CD4-positive, alpha-beta memory T cell (primary cell): ENCODE measurements at regions not wholly inside any gene's neighbourhood (a gene's known extent, or its start where the extent isn't known, plus 50 kb on each side); places are given as distances from the start of the nearest gene placed in this dataset.

ENCODE experiments used
- CTCF ChIA-PET: fragments of 350-600 bp; sonication (Branson Sonifier 250); formaldehyde crosslinking; loops from one replicate; lab custom pipeline; 2021; ENCODE audit warnings: inconsistent platforms; ENCODE audit not compliant: partially characterized antibody; lab: Charles Lee
- POLR2A ChIA-PET: fragments of 350-600 bp; sonication (Branson Sonifier 250); formaldehyde crosslinking; loops from one replicate; lab custom pipeline; 2021; ENCODE audit not compliant: partially characterized antibody; lab: Charles Lee
- DNase-seq, 5 donors: peaks; one replicate each; pipeline versions ENCODE4 v3.0.0 to v3.0.0-alpha.2; 2020 to 2022; ENCODE audit warnings: mixed read lengths in 1 of 5
- H3K27ac ChIP-seq: one replicate; pipeline ENCODE4 v1.7.0; 2013; ENCODE audit warnings: low read depth, low read length
- H3K27me3 ChIP-seq: 2 replicates; pipeline ENCODE4 v1.7.0; 2013; ENCODE audit warnings: mild to moderate bottlenecking, low read length, moderate library complexity; ENCODE audit not compliant: insufficient read depth
- H3K36me3 ChIP-seq: 2 replicates; pipeline ENCODE4 v1.7.0; 2013; ENCODE audit warnings: mild to moderate bottlenecking, low read length, moderate library complexity; ENCODE audit not compliant: insufficient read depth
- H3K4me1 ChIP-seq: 2 replicates; pipeline ENCODE4 v1.7.0; 2013; ENCODE audit warnings: mild to moderate bottlenecking, low read length, moderate library complexity; ENCODE audit not compliant: insufficient read depth
- H3K4me3 ChIP-seq, 2 donors: one replicate each; pipeline ENCODE4 v1.7.0; 2013; ENCODE audit warnings: low read length in 2 of 2, mild to moderate bottlenecking in 1 of 2
- H3K9me3 ChIP-seq, 2 donors: one replicate each; pipeline ENCODE4 v1.7.0; 2013; ENCODE audit warnings: low read length in 2 of 2, control low read depth in 1 of 2; ENCODE audit not compliant: control insufficient read depth in 1 of 2
- H3K27ac Mint-ChIP-seq, 7 donors: one replicate each; pipeline ENCODE4 v1.8.0; 2020 to 2021; ENCODE audit warnings: mixed read lengths in 7 of 7, mild to moderate bottlenecking in 6 of 7, inconsistent platforms in 3 of 7, moderate library complexity in 3 of 7
- H3K27me3 Mint-ChIP-seq, 2 donors: one replicate each; pipeline ENCODE4 v1.8.0; 2020 to 2021; ENCODE audit warnings: mixed read lengths in 2 of 2
- H3K36me3 Mint-ChIP-seq, 2 donors: one replicate each; pipeline ENCODE4 v1.8.0; 2020 to 2021; ENCODE audit warnings: mixed read lengths in 2 of 2, inconsistent platforms in 1 of 2, mild to moderate bottlenecking in 1 of 2
- H3K4me1 Mint-ChIP-seq, 4 donors: one replicate each; pipeline ENCODE4 v1.8.0; 2020 to 2021; ENCODE audit warnings: mixed read lengths in 4 of 4, mild to moderate bottlenecking in 1 of 4
- H3K4me3 Mint-ChIP-seq, 8 donors: one replicate each; pipeline ENCODE4 v1.8.0; 2020 to 2021; ENCODE audit warnings: mixed read lengths in 8 of 8, mild to moderate bottlenecking in 7 of 8, moderate library complexity in 6 of 8, inconsistent platforms in 3 of 8
- H3K9me3 Mint-ChIP-seq, 8 donors: one replicate each; pipeline ENCODE4 v1.8.0; 2020 to 2021; ENCODE audit warnings: mixed read lengths in 8 of 8, mild to moderate bottlenecking in 5 of 8, inconsistent platforms in 3 of 8, moderate library complexity in 1 of 8
- intact Hi-C: fragments of 100-400 bp; cut with micrococcal nuclease; formaldehyde crosslinking; loops from one replicate; pipeline ENCODE4 v1.15.1; 2023

- no peak overlapping the region for H3K4me3 Mint-ChIP-seq
These were observed 161.6 kb upstream of the PDZRN3 start for GRCh38 chr3:73786321-73786807.

GRCh38 chr3:73784686-73785392 is 160.1 kb upstream of the PDZRN3 start:
- POLR2A ChIA-PET, result no interaction called here
- H3K36me3 ChIP-seq, result no peaks in the 10 kb centered on the region

More at GRCh38 chr3:73786321-73786807, 161.6 kb upstream of the PDZRN3 start:
- intact Hi-C loops, result no loop called here
- no peaks in the 10 kb centered on the region for H3K36me3 ChIP-seq
- H3K9me3 Mint-ChIP-seq, result peaks cover 0 to 13% (median 3%) of the 10 kb centered on the region in 8 donors
- DNase-seq, result no peak
- POLR2A ChIA-PET, result no interaction called here
- H3K4me1 Mint-ChIP-seq, result no peaks in the 10 kb centered on the region
- H3K36me3 Mint-ChIP-seq, result no peaks in the 10 kb centered on the region
- no peak overlapping the region for H3K27ac Mint-ChIP-seq
- H3K4me1 ChIP-seq, result no peaks in the 10 kb centered on the region
- CTCF ChIA-PET, result no interaction called here
- no peaks in the 10 kb centered on the region for H3K27me3 Mint-ChIP-seq
- no peaks in the 10 kb centered on the region for H3K9me3 ChIP-seq
- H3K27me3 ChIP-seq, result no peaks in the 10 kb centered on the region
- no peak overlapping the region for H3K4me3 ChIP-seq
- no peak overlapping the region for H3K27ac ChIP-seq

GRCh38 chr3:73783811-73784210 is 159.1 kb upstream of the PDZRN3 start:
- Histone ChIP-seq H3K36me3 (no peaks in the 10 kb centered on the region), H3K27ac (no peak overlapping the region), H3K4me1 (no peaks in the 10 kb centered on the region), H3K4me3 (no peak overlapping the region), H3K9me3 (no peaks in the 10 kb centered on the region), H3K27me3 (no peaks in the 10 kb centered on the region)
- H3K4me1 Mint-ChIP-seq, result no peaks in the 10 kb centered on the region
- H3K36me3 Mint-ChIP-seq, result no peaks in the 10 kb centered on the region
- intact Hi-C loops, result no loop called here
- H3K4me3 Mint-ChIP-seq, result no peak overlapping the region
- ChIA-PET CTCF (no interaction called here), POLR2A (no interaction called here)
- no peak for DNase-seq
- peaks cover 0 to 13% (median 4%) of the 10 kb centered on the region in 8 donors for H3K9me3 Mint-ChIP-seq
- no peak overlapping the region for H3K27ac Mint-ChIP-seq
- no peaks in the 10 kb centered on the region for H3K27me3 Mint-ChIP-seq

More at GRCh38 chr3:73784686-73785392, 160.1 kb upstream of the PDZRN3 start:
- no peak overlapping the region for H3K4me3 Mint-ChIP-seq
- Histone ChIP-seq H3K4me1 (no peaks in the 10 kb centered on the region), H3K27me3 (no peaks in the 10 kb centered on the region), H3K9me3 (no peaks in the 10 kb centered on the region), H3K27ac (no peak overlapping the region), H3K4me3 (no peak overlapping the region)
- no peak overlapping the region for H3K27ac Mint-ChIP-seq
- DNase-seq, result no peak
- H3K4me1 Mint-ChIP-seq, result no peaks in the 10 kb centered on the region
- no peaks in the 10 kb centered on the region for H3K27me3 Mint-ChIP-seq
- H3K36me3 Mint-ChIP-seq, result no peaks in the 10 kb centered on the region
- peaks cover 0 to 20% (median 4%) of the 10 kb centered on the region in 8 donors for H3K9me3 Mint-ChIP-seq
- CTCF ChIA-PET, result no interaction called here
- intact Hi-C loops, result no loop called here

- ChIA-PET CTCF (no interaction called here), POLR2A (no interaction called here)
- no peaks in the 10 kb centered on the region for H3K27me3 Mint-ChIP-seq
- DNase-seq, result no peak
- Histone ChIP-seq H3K4me3 (no peak overlapping the region), H3K4me1 (no peaks in the 10 kb centered on the region), H3K9me3 (no peaks in the 10 kb centered on the region), H3K27me3 (no peaks in the 10 kb centered on the region), H3K36me3 (no peaks in the 10 kb centered on the region), H3K27ac (no peak overlapping the region)
- intact Hi-C loops, result no loop called here
- no peak overlapping the region for H3K4me3 Mint-ChIP-seq
- no peak overlapping the region for H3K27ac Mint-ChIP-seq
- H3K4me1 Mint-ChIP-seq, result no peaks in the 10 kb centered on the region
- peaks cover 0 to 12% (median 5%) of the 10 kb centered on the region in 8 donors for H3K9me3 Mint-ChIP-seq
- no peaks in the 10 kb centered on the region for H3K36me3 Mint-ChIP-seq
These were observed 156.8 kb upstream of the PDZRN3 start for GRCh38 chr3:73781541-73781940.

GRCh38 chr3:73774645-73775044 is 149.9 kb upstream of the PDZRN3 start:
- no peak for DNase-seq
- H3K4me3 ChIP-seq, result no peak overlapping the region
- H3K27me3 Mint-ChIP-seq, result no peaks in the 10 kb centered on the region
- H3K4me1 ChIP-seq, result no peaks in the 10 kb centered on the region
- no peaks in the 10 kb centered on the region for H3K4me1 Mint-ChIP-seq
- no peaks in the 10 kb centered on the region for H3K27me3 ChIP-seq
- H3K36me3 ChIP-seq, result no peaks in the 10 kb centered on the region
- no peak overlapping the region for H3K4me3 Mint-ChIP-seq
- ChIA-PET CTCF (no interaction called here), POLR2A (no interaction called here)
- no peak overlapping the region for H3K27ac Mint-ChIP-seq
- no peaks in the 10 kb centered on the region for H3K9me3 ChIP-seq
- H3K27ac ChIP-seq, result no peak overlapping the region
- intact Hi-C loops, result no loop called here
- H3K36me3 Mint-ChIP-seq, result no peaks in the 10 kb centered on the region
- peaks cover 0 to 8% (median 2%) of the 10 kb centered on the region in 8 donors for H3K9me3 Mint-ChIP-seq

GRCh38 chr3:73773233-73773632 is 148.5 kb upstream of the PDZRN3 start:
- ChIA-PET CTCF (no interaction called here), POLR2A (no interaction called here)
- H3K27me3 Mint-ChIP-seq, result no peaks in the 10 kb centered on the region
- no peaks in the 10 kb centered on the region for H3K36me3 Mint-ChIP-seq
- Histone ChIP-seq H3K27me3 (no peaks in the 10 kb centered on the region), H3K27ac (no peak overlapping the region), H3K4me3 (no peak overlapping the region), H3K36me3 (no peaks in the 10 kb centered on the region), H3K9me3 (no peaks in the 10 kb centered on the region), H3K4me1 (no peaks in the 10 kb centered on the region)
- H3K27ac Mint-ChIP-seq, result no peak overlapping the region
- no peak for DNase-seq
- H3K4me1 Mint-ChIP-seq, result no peaks in the 10 kb centered on the region
- H3K4me3 Mint-ChIP-seq, result no peak overlapping the region
- intact Hi-C loops, result no loop called here
- peaks cover 0 to 11% (median 2%) of the 10 kb centered on the region in 8 donors for H3K9me3 Mint-ChIP-seq

- H3K27ac ChIP-seq, result no peak overlapping the region
- Mint-ChIP-seq H3K4me1 (peaks cover 0 to 2% (median 0%) of the 10 kb centered on the region in 4 donors), H3K9me3 (peaks cover 0 to 12% (median 2%) of the 10 kb centered on the region in 8 donors), H3K27me3 (no peaks in the 10 kb centered on the region), H3K4me3 (no peak overlapping the region), H3K36me3 (no peaks in the 10 kb centered on the region), H3K27ac (no peak overlapping the region)
- no peak for DNase-seq
- POLR2A ChIA-PET, result no interaction called here
- H3K27me3 ChIP-seq, result no peaks in the 10 kb centered on the region
- H3K4me3 ChIP-seq, result no peak overlapping the region
- intact Hi-C loops, result no loop called here
- H3K9me3 ChIP-seq, result no peaks in the 10 kb centered on the region
- no peaks in the 10 kb centered on the region for H3K36me3 ChIP-seq
- CTCF ChIA-PET, result no interaction called here
- no peaks in the 10 kb centered on the region for H3K4me1 ChIP-seq
These were observed 147.5 kb upstream of the PDZRN3 start for GRCh38 chr3:73772076-73772886.
